GM18520 (cell line): ENCODE measurements at regions not wholly inside any gene's neighbourhood (a gene's known extent, or its start where the extent isn't known, plus 50 kb on each side); places are given as distances from the start of the nearest gene placed in this dataset.
"Not testable (repeated sequence)": the region's sequence is repeated elsewhere in the genome, so short reads cannot be mapped to it uniquely, and the experiment has no call there.

Source experiments
- ATAC-seq: cut with Tn5 transposase; IDR thresholded peaks from one replicate; pipeline ENCODE4 v1.9.1; 2021; ENCODE audit not compliant: unreplicated experiment

GRCh38 chr6:28657769-28658465, 132.2 kb downstream of the GPX5 start:
- ATAC-seq = no peak

- no peak for ATAC-seq
Observed at GRCh38 chr6:28658475-28659249, 133.0 kb downstream of the GPX5 start.

DNA sequence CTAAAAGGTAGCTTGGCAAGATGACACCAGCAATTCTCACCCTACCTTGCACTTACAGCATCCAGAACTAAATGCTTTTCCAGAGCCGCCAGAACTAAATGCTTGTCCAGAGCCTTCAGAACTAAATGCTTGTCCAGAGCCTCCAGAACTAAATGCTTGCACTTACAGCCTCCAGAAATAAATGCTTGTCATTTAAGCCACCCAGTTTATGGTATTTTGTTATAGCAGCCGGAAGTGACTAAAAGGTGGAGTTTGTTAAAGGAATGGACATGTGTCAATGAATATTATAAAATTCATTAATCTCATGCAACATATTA, 133.5 kb downstream of the GPX5 start:
- ATAC-seq = no peak

- ATAC-seq = no peak
Observed at GRCh38 chr6:28661097-28661713, 135.5 kb downstream of the GPX5 start.

GRCh38 chr6:28664870-28665396, 139.3 kb downstream of the GPX5 start:
- no peak for ATAC-seq

GRCh38 chr6:28673417-28673786, 147.7 kb downstream of the GPX5 start:
- no peak for ATAC-seq

DNA sequence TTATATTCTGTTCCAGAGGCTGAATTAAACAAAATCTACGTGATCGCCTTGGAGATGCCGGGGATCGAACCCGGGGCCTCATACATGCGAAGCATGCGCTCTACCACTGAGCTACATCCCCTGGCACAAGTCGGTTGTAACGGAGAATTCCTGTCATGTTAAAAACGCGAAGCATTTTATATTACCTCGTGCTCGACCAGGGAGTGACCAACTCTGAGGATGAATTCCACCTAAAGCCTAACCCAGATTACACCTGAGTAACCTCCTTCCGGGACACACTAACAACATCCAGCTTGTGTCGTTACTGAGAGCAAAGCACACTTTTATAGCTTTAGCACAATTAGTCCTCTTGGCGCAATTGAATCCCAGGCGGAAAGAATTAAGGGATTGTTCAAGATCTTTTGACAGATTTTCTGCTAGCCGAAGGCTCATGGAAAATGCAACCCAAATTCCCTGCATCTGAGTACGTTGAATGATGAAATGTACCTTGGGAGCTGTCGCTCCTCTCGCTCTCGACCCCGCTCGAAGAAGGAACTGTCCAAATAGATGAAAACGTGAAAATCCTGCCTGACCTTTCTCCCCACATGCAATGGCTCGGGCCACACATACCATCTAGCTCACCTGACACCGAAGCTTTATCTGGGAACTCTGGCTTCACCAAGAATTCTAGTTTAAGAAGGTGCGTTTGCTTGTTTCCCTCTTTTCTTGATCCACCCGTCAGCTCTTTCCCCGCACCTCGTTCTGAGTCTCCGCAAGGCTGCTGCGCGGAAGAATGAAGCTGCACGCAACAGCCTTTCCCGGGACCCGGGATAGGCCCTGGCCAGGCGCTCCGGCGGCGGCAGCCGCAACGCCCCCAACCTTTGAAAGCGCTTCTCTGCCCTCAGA, 148.3 kb downstream of the GPX5 start:
- no peak for ATAC-seq

DNA sequence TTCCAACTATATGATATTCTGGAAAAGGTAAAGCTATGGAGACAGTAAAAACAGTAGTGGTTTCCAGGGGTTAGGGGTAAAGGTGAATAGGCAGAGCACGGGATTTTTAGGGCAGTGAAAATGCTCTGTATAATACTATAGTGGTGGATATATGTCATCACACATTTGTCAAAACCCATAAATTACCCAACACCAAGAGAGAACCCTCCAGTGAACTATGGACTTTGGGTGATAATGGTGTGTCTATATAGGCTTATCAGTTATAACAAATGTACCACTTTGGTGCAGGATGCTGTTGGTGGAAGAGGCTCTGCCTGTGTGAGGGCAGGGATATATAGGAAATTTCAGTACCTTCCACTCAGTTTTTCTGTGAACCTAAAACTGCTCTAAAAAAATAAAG, 149.9 kb downstream of the GPX5 start:
- no peak for ATAC-seq

DNA sequence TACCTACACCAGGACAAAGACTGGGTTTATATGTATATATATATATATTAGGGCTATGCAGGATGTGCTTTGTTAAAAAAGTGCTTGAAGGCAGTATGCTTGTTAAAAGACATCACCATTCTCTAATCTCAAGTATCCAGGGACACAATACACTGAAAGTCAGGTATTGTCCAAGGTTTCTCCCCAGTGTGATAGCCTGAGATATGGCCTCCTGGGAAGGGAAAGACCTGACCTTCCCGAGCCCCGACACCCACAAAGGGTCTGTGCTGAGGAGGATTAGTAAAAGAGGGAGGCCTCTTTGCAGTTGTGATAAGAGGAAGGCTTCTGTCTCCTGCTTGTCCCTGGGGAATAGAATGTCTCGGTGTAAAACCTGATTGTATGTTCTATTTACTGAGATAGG, 156.9 kb downstream of the GPX5 start:
- ATAC-seq = no peak

GRCh38 chr6:28682956-28683685, 157.4 kb downstream of the GPX5 start:
- not testable (repeated sequence) for ATAC-seq

GRCh38 chr6:28683945-28684538, 158.4 kb downstream of the GPX5 start:
- no peak for ATAC-seq

- not testable (repeated sequence) for ATAC-seq
Observed at GRCh38 chr6:28685960-28686359, 160.3 kb downstream of the GPX5 start.

DNA sequence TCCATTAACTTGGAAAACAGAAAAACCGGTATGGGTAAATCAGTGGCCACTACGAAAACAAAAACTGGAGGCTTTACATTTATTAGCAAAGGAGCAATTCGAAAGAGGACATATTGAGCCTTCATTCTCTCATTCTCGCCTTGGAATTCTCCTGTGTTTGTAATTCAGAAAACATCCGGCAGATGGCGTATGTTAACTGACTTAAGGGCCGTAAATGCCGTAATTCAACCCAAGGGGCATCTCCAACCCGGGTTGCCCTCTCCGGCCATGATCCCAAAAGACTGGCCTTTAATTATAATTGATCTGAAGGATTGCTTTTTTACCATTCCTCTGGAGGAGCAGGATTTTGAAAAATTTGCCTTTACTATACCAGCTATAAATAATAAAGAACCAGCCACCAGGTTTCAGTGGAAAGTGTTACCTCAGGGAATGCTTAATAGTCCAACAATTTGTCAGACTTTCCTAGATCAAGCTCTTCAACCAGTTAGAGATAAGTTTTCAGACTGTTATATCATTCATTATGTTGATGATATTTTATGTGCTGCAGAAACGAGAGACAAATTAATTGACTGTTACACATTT, 160.9 kb downstream of the GPX5 start:
- not testable (repeated sequence) for ATAC-seq

- not testable (repeated sequence) for ATAC-seq
Observed at GRCh38 chr6:28687309-28687981, 161.8 kb downstream of the GPX5 start.

DNA sequence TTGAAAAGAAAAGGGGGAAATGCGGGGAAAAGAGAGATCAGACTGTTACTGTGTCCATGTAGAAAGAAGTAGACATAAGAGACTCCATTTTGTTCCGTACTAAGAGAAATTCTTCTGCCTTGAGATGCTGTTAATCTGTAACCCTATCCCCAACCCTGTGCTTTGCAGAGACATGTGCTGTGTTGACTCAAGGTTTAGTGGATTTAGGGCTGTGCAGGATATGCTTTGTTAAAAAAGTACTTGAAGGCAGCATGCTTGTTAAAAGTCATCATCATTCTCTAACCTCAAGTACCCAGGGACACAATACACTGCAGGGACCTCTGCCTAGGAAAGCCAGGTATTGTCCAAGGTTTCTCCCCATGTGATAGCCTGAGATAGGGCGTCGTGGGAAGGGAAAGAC, 166.3 kb downstream of the GPX5 start:
- ATAC-seq = not testable (repeated sequence)

- no peak for ATAC-seq
Observed at GRCh38 chr6:28693033-28693750, 167.5 kb downstream of the GPX5 start.

DNA sequence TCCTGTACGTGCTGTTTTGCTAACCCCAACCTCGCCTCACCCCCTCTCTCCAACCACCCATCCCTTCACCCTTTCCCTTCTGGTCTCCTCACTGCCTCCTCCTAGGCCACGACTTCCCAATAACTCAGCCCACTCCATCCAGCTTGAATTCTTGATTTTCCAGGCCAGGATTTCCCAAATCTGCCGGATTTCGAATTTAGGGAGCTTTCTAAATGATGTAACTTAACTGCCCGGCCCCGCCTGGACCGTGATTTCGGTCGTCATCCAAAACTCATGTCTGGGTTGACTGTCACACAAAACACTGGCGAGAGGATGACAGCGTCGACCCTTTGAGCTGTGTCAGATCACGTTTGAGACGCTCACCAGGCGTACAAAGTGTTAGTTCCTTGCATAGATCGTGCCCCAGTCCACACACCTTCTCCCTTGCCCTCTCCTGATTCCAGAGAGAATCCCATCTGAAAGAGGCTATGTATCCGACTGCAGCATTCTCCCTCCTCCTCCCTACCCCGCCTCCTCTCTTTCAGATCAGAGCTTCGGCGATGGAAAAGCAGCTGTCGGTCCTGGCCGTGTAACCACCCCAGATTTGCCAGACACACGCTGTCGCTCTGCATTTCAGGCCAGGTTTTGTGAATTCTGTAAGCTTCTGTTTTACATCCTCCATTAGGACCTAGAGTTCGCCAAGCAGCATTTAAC, 168.2 kb downstream of the GPX5 start:
- ATAC-seq = no peak

- ATAC-seq = no peak
Observed at GRCh38 chr6:28695715-28696114, 170.0 kb downstream of the GPX5 start.
